Gastroesophageal sphincter (tissue), 3 donors: ENCODE measurements at regions not wholly inside any gene's neighbourhood (a gene's known extent, or its start where the extent isn't known, plus 50 kb on each side); places are given as distances from the start of the nearest gene placed in this dataset.

ENCODE experiments used
- POLR2A ChIP-seq, 2 donors: fragments of 450-650 bp; IDR thresholded peaks; one replicate each; pipeline ENCODE4 v1.6.1; 2017; ENCODE audit warnings: antibody characterized with exemption in 2 of 2, mild to moderate bottlenecking in 2 of 2, moderate library complexity in 1 of 2
- TF ChIP-seq, protein P1 (sequence below), 4 experiments: fragments of 200-600 bp in 2 of 4; fragments of 450-650 bp in 2 of 4; sonication (generic) in 1 of 4; IDR thresholded peaks; one replicate each; pipeline ENCODE4 v1.5.1; 2017 to 2019; ENCODE audit warnings: antibody characterized with exemption in 4 of 4, mild to moderate bottlenecking in 2 of 4, moderate library complexity in 2 of 4

DNA sequence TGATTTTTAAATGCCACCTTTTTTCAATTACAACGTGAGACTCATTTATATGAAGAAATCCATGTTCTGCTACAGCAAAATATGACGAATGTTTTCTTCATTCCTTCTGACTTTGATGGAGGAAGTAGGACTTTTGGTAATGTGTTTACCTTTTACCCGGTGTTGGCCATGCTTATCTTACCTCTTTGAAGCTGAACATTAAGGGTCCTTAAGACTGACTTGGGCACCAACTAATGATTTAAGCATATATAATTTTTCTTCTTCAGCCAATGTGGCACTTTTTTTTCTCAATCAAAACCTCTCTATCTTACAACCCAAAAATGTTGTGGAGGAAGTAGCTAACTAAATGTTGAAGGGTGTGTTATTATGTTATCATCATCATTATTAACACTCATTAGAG lies 337.5 kb downstream of the EPHA7 start:
- TF ChIP-seq POLR2A (IDR thresholded peaks at IDR 0.05) = no peak
- TF ChIP-seq, protein P1, sequence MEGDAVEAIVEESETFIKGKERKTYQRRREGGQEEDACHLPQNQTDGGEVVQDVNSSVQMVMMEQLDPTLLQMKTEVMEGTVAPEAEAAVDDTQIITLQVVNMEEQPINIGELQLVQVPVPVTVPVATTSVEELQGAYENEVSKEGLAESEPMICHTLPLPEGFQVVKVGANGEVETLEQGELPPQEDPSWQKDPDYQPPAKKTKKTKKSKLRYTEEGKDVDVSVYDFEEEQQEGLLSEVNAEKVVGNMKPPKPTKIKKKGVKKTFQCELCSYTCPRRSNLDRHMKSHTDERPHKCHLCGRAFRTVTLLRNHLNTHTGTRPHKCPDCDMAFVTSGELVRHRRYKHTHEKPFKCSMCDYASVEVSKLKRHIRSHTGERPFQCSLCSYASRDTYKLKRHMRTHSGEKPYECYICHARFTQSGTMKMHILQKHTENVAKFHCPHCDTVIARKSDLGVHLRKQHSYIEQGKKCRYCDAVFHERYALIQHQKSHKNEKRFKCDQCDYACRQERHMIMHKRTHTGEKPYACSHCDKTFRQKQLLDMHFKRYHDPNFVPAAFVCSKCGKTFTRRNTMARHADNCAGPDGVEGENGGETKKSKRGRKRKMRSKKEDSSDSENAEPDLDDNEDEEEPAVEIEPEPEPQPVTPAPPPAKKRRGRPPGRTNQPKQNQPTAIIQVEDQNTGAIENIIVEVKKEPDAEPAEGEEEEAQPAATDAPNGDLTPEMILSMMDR (IDR thresholded peaks at IDR 0.05) = no peak
